ENCODE measurements at regions not wholly inside any gene's neighbourhood (a gene's known extent, or its start where the extent isn't known, plus 50 kb on each side); places are given as distances from the start of the nearest gene placed in this dataset.

DNA sequence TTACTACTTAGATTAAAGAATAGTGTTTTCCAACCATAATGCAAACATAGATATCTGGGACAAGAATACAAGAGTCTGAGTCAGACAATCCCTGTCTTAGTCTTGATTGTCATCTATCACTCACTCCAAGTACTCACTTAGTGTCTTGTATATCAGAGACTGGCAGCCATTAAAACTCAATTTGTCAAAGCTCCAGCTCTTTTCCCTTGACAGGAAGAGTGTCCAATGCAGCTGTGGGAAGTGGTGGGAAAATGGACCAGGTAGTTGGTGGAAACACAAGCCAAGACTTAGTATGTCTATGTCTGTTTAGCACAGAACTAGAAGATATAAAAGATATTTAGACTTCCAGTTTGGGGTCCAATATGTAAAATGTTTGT is 271.6 kb upstream of the CLEC14A start:
- DNase-seq (ENCODE audit: extremely low read depth in 1 of 4, low spot score in 3 of 4) (no peak), ATAC-seq (no peak), FAIRE-seq (no peak)
- Histone ChIP-seq H3K27ac (ENCODE audit: extremely low read depth, low read depth, low read length) (no peak overlapping the region), H3K4me2 (ENCODE audit: insufficient read depth, low read length) (no peak overlapping the region), H3K4me1 (replicated peaks in 1 of 2; ENCODE audit: control insufficient read depth in 2 of 2, insufficient read depth in 2 of 2, low read length in 2 of 2) (no peaks in the 10 kb centered on the region), H3K4me3 (no peak overlapping the region), H3K27me3 (ENCODE audit: control insufficient read depth in 2 of 2, insufficient read depth in 2 of 2, low read length in 2 of 2) (no peaks in the 10 kb centered on the region), H4K20me1 (replicated peaks; ENCODE audit: control insufficient read depth, insufficient read depth, low read length) (no peaks in the 10 kb centered on the region), H3K79me2 (ENCODE audit: control insufficient read depth, insufficient read depth, low read length) (no peaks in the 10 kb centered on the region), H3K9me1 (ENCODE audit: control insufficient read depth, insufficient read depth, low read length) (no peaks in the 10 kb centered on the region), H3K9ac (ENCODE audit: insufficient read depth in 1 of 2, low read depth in 2 of 2, low read length in 2 of 2) (no peak overlapping the region), H2AFZ (ENCODE audit: low read depth, low read length) (no peak overlapping the region), H3K9me3 (replicated peaks; ENCODE audit: control insufficient read depth, insufficient read depth, low read depth, low read length) (no peaks in the 10 kb centered on the region), H3K36me3 (ENCODE audit: control insufficient read depth, insufficient read depth, low read length) (no peaks in the 10 kb centered on the region)
- ChIA-PET CTCF (ENCODE audit: low intra/inter-chr PET ratio) (no interaction called here), POLR2A (no interaction called here)
- in situ Hi-C loops (cut with MboI) (no loop called here), intact Hi-C loops (cut with micrococcal nuclease) (no loop called here)
- BruUV-seq (replicated peaks) = no TSS peak
- no peak for TF ChIP-seq ZBTB1 (CRISPR knock-in tag; IDR thresholded peaks at IDR 0.05; ENCODE audit: borderline replicate concordance, low read depth)
- no peak for TF ChIP-seq POLR2G (IDR thresholded peaks at IDR 0.05; ENCODE audit: low read depth, low read length)
- TF ChIP-seq, protein P1, sequence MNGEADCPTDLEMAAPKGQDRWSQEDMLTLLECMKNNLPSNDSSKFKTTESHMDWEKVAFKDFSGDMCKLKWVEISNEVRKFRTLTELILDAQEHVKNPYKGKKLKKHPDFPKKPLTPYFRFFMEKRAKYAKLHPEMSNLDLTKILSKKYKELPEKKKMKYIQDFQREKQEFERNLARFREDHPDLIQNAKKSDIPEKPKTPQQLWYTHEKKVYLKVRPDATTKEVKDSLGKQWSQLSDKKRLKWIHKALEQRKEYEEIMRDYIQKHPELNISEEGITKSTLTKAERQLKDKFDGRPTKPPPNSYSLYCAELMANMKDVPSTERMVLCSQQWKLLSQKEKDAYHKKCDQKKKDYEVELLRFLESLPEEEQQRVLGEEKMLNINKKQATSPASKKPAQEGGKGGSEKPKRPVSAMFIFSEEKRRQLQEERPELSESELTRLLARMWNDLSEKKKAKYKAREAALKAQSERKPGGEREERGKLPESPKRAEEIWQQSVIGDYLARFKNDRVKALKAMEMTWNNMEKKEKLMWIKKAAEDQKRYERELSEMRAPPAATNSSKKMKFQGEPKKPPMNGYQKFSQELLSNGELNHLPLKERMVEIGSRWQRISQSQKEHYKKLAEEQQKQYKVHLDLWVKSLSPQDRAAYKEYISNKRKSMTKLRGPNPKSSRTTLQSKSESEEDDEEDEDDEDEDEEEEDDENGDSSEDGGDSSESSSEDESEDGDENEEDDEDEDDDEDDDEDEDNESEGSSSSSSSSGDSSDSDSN (IDR thresholded peaks at IDR 0.05; ENCODE audit: borderline replicate concordance in 1 of 2, low read depth in 2 of 2, low read length in 2 of 2) = no peak
- TF ChIP-seq, protein P2, sequence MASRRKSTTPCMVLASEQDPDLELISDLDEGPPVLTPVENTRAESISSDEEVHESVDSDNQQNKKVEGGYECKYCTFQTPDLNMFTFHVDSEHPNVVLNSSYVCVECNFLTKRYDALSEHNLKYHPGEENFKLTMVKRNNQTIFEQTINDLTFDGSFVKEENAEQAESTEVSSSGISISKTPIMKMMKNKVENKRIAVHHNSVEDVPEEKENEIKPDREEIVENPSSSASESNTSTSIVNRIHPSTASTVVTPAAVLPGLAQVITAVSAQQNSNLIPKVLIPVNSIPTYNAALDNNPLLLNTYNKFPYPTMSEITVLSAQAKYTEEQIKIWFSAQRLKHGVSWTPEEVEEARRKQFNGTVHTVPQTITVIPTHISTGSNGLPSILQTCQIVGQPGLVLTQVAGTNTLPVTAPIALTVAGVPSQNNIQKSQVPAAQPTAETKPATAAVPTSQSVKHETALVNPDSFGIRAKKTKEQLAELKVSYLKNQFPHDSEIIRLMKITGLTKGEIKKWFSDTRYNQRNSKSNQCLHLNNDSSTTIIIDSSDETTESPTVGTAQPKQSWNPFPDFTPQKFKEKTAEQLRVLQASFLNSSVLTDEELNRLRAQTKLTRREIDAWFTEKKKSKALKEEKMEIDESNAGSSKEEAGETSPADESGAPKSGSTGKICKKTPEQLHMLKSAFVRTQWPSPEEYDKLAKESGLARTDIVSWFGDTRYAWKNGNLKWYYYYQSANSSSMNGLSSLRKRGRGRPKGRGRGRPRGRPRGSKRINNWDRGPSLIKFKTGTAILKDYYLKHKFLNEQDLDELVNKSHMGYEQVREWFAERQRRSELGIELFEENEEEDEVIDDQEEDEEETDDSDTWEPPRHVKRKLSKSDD (conservative IDR thresholded peaks at IDR 0.05; ENCODE audit: low read length) = no peak
- TF ChIP-seq ZNF140 (CRISPR knock-in tag; IDR thresholded peaks at IDR 0.05) = no peak
- TF ChIP-seq, protein P3, sequence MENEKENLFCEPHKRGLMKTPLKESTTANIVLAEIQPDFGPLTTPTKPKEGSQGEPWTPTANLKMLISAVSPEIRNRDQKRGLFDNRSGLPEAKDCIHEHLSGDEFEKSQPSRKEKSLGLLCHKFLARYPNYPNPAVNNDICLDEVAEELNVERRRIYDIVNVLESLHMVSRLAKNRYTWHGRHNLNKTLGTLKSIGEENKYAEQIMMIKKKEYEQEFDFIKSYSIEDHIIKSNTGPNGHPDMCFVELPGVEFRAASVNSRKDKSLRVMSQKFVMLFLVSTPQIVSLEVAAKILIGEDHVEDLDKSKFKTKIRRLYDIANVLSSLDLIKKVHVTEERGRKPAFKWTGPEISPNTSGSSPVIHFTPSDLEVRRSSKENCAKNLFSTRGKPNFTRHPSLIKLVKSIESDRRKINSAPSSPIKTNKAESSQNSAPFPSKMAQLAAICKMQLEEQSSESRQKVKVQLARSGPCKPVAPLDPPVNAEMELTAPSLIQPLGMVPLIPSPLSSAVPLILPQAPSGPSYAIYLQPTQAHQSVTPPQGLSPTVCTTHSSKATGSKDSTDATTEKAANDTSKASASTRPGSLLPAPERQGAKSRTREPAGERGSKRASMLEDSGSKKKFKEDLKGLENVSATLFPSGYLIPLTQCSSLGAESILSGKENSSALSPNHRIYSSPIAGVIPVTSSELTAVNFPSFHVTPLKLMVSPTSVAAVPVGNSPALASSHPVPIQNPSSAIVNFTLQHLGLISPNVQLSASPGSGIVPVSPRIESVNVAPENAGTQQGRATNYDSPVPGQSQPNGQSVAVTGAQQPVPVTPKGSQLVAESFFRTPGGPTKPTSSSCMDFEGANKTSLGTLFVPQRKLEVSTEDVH (IDR thresholded peaks at IDR 0.05; ENCODE audit: low read depth, partially characterized antibody) = no peak
- no peak for TF ChIP-seq PCBP2 (IDR thresholded peaks at IDR 0.05; ENCODE audit: low read depth, low read length, poor library complexity, severe bottlenecking)
- no peak for TF ChIP-seq ZNF436 (CRISPR knock-in tag; IDR thresholded peaks at IDR 0.05)
- TF ChIP-seq SIRT6 (IDR thresholded peaks at IDR 0.05; ENCODE audit: low read depth, low read length) = no peak
- no peak for TF ChIP-seq SIN3B (IDR thresholded peaks at IDR 0.05; ENCODE audit: low read depth)
- TF ChIP-seq L3MBTL2 (IDR thresholded peaks at IDR 0.05) = no peak
